Activated T-helper 2 cell treated with anti-CD3 and anti-CD28 coated beads, Interferon-gamma antibody, Interleukin-2, Interleukin-4, amounts not matched to agents 10 μg/mL and 5 μg/mL and 100 μg/mL, durations not matched to agents 14 hours and 24 hours and 36 hours (primary cell): ENCODE measurements at regions not wholly inside any gene's neighbourhood (a gene's known extent, or its start where the extent isn't known, plus 50 kb on each side); places are given as distances from the start of the nearest gene placed in this dataset.

Experiments used
- DNase-seq: peaks from one replicate; pipeline ENCODE4 v3.0.0; 2021; ENCODE audit warnings: low spot score
- H3K27ac Mint-ChIP-seq: one replicate; pipeline ENCODE4 v1.8.0; 2021; ENCODE audit warnings: mixed read lengths
- H3K27me3 Mint-ChIP-seq: one replicate; pipeline ENCODE4 v1.8.0; 2021; ENCODE audit warnings: low read depth, mixed read lengths
- H3K36me3 Mint-ChIP-seq: one replicate; pipeline ENCODE4 v1.8.0; 2021; ENCODE audit warnings: low read depth, mixed read lengths
- H3K4me1 Mint-ChIP-seq: one replicate; pipeline ENCODE4 v1.8.0; 2021; ENCODE audit warnings: low read depth, mixed read lengths
- H3K4me3 Mint-ChIP-seq: one replicate; pipeline ENCODE4 v1.8.0; 2021; ENCODE audit warnings: low read depth, mild to moderate bottlenecking, moderate library complexity, mixed read lengths
- H3K9me3 Mint-ChIP-seq: one replicate; pipeline ENCODE4 v1.8.0; 2021; ENCODE audit warnings: mixed read lengths
- intact Hi-C: fragments of 100-400 bp; cut with micrococcal nuclease; formaldehyde crosslinking; loops from one replicate; pipeline ENCODE4 v1.15.1; 2023

DNA sequence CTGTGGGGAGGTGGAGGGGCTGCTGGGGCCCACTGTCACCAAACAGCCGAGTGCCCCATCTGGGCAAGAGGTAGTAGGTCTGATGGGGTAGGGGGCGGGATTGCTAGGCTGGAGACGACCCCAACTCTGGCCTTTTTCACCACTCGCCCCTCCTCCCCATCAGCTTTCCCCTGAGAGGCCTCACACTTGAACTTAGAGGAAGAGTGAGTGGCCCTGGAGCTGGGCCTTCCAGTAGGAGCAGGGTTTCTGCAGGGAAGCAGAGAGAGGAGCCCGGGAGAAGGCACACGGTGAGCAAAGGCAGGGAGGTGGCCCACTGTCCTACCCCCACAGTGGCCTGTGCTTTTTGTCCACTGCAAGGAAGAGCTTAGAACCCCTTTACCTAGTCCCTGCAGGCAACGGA lies 111.9 kb upstream of the WNT4 start:
- H3K9me3 Mint-ChIP-seq: no peaks in the 10 kb centered on the region
- intact Hi-C loops: no loop called here
- H3K36me3 Mint-ChIP-seq: no peaks in the 10 kb centered on the region
- H3K4me3 Mint-ChIP-seq: no peak overlapping the region
- peaks cover 9% of the 10 kb centered on the region for H3K27me3 Mint-ChIP-seq
- DNase-seq: no peak
- no peaks in the 10 kb centered on the region for H3K4me1 Mint-ChIP-seq
- H3K27ac Mint-ChIP-seq: no peak overlapping the region

DNA sequence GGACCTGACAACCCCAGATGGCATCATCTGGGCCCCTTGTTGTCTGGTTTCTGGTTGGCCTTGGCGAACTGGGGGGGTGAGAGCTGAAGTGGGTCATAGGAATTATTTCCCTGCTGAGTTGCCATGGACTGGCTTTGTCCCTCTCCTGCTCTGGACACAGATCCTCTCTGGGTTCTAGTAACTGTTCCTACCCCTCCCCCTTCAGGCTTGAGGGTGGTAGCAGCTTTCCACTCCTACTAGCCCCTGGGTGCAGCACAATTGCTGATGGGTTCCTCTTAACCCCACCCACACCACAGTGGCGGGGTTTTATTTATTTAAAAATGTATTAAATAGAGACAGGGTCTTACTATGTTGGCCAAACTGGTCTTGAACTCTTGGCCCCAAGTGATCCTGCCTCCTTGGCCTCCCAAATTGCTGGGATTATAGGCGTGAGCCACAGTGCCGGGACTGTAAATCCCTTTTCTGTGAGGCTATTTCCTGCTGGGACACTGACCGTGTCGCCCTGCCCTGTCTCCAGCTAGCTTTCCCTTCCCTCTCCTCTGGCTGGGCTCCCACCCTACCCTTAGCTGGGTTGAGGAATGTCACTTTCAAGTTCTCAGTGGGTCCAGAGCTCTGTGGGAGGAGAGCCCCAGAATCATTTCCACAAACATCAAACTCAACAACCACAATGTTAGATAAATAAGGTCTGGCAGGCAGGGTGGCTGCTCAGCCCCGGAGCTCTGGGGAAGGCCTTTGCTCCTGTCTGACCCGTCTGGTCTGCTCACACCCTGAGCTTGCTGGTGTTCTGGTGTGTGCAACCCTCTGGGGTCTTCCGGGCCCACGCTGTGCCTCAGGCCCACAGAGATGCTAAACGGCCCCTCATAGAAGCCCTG lies 112.7 kb upstream of the WNT4 start:
- Mint-ChIP-seq H3K36me3 (no peaks in the 10 kb centered on the region), H3K9me3 (no peaks in the 10 kb centered on the region), H3K4me1 (no peaks in the 10 kb centered on the region), H3K27ac (no peak overlapping the region), H3K4me3 (no peak overlapping the region), H3K27me3 (peaks cover 6% of the 10 kb centered on the region)
- no peak for DNase-seq
- intact Hi-C loops: no loop called here

DNA sequence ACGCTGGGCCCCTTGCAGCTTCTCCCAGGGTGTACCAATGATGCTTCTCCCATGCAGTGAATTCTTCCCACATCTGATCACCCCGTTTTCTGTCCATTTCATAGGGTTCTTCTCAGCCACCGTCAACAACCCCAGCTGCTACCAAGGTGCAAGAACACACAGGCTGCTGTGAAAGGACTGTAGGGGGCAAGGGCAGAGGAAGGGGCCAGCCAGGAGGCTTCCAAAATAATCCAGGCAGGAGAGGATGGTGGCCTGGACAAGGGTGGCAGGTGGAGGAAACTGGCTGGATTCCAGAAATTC lies 113.3 kb upstream of the WNT4 start:
- Mint-ChIP-seq H3K27ac (no peak overlapping the region), H3K4me3 (no peak overlapping the region), H3K27me3 (peaks cover 6% of the 10 kb centered on the region), H3K36me3 (no peaks in the 10 kb centered on the region), H3K9me3 (no peaks in the 10 kb centered on the region), H3K4me1 (no peaks in the 10 kb centered on the region)
- no peak for DNase-seq
- intact Hi-C loops: no loop called here

GRCh38 chr1:22257290-22258275 lies 114.7 kb upstream of the WNT4 start:
- H3K27ac Mint-ChIP-seq: no peak overlapping the region
- H3K4me3 Mint-ChIP-seq: no peak overlapping the region
- no peaks in the 10 kb centered on the region for H3K36me3 Mint-ChIP-seq
- H3K4me1 Mint-ChIP-seq: no peaks in the 10 kb centered on the region
- H3K9me3 Mint-ChIP-seq: no peaks in the 10 kb centered on the region
- peaks cover 5% of the 10 kb centered on the region for H3K27me3 Mint-ChIP-seq
- intact Hi-C loops: no loop called here
- no peak for DNase-seq

DNA sequence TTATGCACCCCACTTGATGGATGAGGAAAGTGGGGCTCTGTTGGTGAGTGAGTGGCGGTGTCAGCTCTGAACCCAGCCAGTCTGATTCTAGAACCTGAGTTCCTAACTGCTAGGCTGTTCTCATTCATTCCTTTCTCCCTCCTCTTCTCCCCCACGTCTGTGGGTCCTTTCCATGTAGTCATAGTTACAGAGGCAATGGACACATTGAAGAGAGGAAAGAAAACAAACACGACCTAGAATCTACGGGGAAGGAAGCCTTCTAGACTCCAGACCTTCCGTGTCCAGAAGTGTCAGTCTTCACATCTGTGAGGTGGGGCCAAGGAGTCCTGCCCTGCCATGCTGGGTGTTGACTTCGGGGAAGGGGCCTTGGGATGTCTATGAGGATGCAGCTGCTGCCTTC lies 115.8 kb upstream of the WNT4 start:
- Mint-ChIP-seq H3K4me1 (no peaks in the 10 kb centered on the region), H3K9me3 (no peaks in the 10 kb centered on the region), H3K4me3 (no peak overlapping the region), H3K27ac (no peak overlapping the region), H3K36me3 (no peaks in the 10 kb centered on the region), H3K27me3 (no peaks in the 10 kb centered on the region)
- DNase-seq: no peak
- intact Hi-C loops: no loop called here

GRCh38 chr1:22259551-22260282 lies 116.8 kb upstream of the WNT4 start:
- H3K9me3 Mint-ChIP-seq: no peaks in the 10 kb centered on the region
- intact Hi-C loops: no loop called here
- no peaks in the 10 kb centered on the region for H3K27me3 Mint-ChIP-seq
- no peaks in the 10 kb centered on the region for H3K4me1 Mint-ChIP-seq
- no peaks in the 10 kb centered on the region for H3K36me3 Mint-ChIP-seq
- no peak overlapping the region for H3K4me3 Mint-ChIP-seq
- no peak for DNase-seq
- H3K27ac Mint-ChIP-seq: no peak overlapping the region

DNA sequence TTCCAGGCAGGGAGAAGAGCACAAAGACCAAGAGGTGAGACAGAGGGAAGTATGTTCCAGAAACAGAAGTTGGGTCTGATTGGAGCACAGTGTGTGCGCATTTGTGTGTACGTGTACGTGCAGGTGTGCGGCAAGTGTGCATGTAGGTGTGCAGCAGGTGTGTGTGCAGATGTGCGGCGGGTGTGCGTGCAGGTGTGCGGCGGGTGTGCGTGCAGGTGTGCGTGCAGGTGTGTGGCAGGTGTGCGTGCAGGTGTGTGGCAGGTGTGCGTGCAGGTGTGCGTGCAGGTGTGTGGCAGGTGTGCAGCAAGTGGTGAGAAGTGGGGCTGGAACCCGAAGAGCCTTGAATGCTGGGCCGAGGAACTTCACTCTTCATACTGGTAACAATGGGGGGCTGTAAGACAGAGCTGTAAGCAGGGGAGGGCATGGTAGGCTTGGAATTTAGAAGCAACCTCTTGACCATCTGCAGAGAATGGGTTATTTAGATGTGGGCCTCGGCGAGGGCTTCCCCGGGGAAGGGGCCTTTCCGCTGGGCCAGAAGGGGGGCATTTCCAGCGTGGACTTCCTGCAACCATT lies 118.0 kb upstream of the WNT4 start:
- no peak for DNase-seq
- H3K27ac Mint-ChIP-seq: no peak overlapping the region
- intact Hi-C loops: no loop called here
- no peaks in the 10 kb centered on the region for H3K4me1 Mint-ChIP-seq
- no peaks in the 10 kb centered on the region for H3K9me3 Mint-ChIP-seq
- H3K36me3 Mint-ChIP-seq: no peaks in the 10 kb centered on the region
- no peaks in the 10 kb centered on the region for H3K27me3 Mint-ChIP-seq
- no peak overlapping the region for H3K4me3 Mint-ChIP-seq

GRCh38 chr1:22261580-22261979 lies 118.7 kb upstream of the WNT4 start:
- no peaks in the 10 kb centered on the region for H3K27me3 Mint-ChIP-seq
- H3K36me3 Mint-ChIP-seq: no peaks in the 10 kb centered on the region
- H3K27ac Mint-ChIP-seq: no peak overlapping the region
- H3K4me3 Mint-ChIP-seq: no peak overlapping the region
- H3K4me1 Mint-ChIP-seq: no peaks in the 10 kb centered on the region
- no peaks in the 10 kb centered on the region for H3K9me3 Mint-ChIP-seq
- DNase-seq: no peak
- intact Hi-C loops: no loop called here

DNA sequence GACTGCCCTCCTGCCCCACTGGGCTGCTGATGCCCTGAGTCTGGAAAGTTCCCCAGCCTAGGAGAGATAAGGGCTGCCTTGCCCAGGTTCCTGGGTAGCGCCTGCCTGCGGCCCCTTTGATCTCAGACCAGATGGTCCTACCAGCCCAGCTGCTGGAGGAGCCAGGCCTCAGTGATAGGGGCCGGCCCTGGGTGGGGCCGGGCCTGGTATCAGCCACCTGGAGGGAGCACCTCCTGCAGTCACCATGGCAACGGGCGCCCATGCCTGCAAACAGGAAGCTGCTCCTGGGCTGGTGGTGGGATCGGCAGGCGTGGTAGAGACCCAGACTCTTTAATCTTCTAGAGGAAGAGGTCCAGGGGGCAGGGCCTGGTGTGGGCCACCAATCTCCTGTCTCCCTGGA lies 119.7 kb upstream of the WNT4 start:
- Mint-ChIP-seq H3K27ac (no peak overlapping the region), H3K27me3 (no peaks in the 10 kb centered on the region), H3K4me3 (no peak overlapping the region), H3K4me1 (no peaks in the 10 kb centered on the region), H3K36me3 (no peaks in the 10 kb centered on the region), H3K9me3 (no peaks in the 10 kb centered on the region)
- no peak for DNase-seq
- intact Hi-C loops: no loop called here

DNA sequence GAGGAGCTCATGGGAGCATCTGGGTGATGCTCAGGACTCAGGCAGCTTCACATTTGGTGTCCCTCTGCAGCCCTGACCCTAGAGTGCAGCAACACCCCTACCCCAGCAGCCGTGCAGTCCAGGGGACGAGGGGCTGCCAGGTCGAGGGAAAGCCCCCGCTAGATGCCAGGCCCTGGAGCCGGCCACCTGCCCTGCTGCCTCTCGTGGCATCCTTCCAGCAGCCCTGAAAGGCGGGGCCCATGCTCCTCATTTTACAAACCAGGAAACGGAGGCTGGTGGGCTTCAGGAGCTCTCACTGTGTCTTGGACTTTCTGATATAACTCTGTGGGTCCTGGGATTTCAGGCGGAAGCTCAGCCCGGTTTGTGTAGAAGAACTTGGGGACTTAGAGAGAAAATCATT lies 120.5 kb upstream of the WNT4 start:
- intact Hi-C loops: no loop called here
- Mint-ChIP-seq H3K36me3 (no peaks in the 10 kb centered on the region), H3K9me3 (no peaks in the 10 kb centered on the region), H3K4me3 (no peak overlapping the region), H3K27ac (no peak overlapping the region), H3K27me3 (no peaks in the 10 kb centered on the region), H3K4me1 (no peaks in the 10 kb centered on the region)
- DNase-seq: no peak

DNA sequence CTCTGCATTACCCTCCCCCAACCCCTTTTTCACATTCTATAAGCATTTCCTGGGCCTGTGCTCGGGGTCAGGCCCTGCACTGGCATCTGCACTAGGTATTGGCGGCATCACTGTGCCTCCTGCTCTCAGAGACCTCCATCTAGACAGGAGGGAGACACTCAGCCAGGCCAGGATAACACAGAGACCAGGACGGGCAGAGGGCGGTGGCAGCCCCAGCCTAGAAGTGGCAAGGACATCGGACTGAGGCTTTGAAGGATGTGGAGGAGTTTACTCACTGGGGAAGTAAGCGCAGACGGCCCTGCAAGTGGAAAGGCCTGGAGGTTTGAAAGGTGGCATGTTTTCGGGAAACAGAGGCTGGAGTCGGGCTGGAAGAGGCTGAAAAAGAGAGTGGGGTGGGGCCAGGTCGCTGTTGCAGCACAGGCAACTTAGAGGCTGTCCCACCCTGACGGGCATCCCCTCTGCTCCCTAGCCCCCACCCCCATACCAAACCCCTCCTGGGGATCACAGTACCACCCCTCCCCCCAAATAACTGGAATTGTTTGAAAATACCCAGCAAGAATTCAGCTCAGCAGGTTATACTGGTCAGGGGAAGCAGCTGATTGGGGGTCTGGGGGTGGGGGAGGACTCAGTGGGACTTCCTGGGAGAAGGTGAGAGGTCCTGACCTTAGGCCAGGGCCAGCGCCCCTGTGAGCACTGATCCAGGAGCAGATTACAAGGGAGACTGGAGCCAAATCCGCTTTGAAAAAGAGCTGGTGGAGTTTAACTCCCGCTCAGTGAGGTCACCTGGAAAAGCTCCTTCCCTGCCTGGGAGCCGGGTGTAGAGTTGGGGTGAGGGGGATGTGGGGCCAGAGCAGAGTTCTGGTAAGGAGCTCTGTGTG lies 121.8 kb upstream of the WNT4 start:
- Mint-ChIP-seq H3K4me1 (no peaks in the 10 kb centered on the region), H3K36me3 (no peaks in the 10 kb centered on the region), H3K4me3 (no peak overlapping the region), H3K27me3 (no peaks in the 10 kb centered on the region), H3K9me3 (no peaks in the 10 kb centered on the region), H3K27ac (no peak overlapping the region)
- no peak for DNase-seq
- intact Hi-C loops: no loop called here

DNA sequence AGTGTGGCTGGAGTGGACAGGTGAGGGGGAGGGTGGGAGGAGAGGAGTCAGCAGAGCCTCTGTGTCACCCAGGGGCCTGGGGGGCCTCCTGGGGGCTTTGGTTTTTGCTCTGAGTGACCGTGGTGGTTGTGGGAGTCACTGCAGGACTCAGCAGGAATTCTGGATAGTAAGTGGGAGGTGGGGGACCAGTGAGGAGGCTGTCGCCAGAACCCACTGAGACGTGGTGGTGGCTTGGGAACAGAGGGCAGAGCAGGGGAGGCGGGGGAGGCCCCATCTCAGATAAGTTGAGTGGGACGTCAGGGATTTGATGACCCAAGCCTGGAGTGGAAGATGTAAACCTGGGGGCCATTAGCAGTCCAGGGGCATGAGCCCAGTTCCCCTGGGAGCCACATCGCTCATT lies 123.2 kb upstream of the WNT4 start:
- no peaks in the 10 kb centered on the region for H3K4me1 Mint-ChIP-seq
- no peak overlapping the region for H3K4me3 Mint-ChIP-seq
- H3K27ac Mint-ChIP-seq: no peak overlapping the region
- no peak for DNase-seq
- H3K36me3 Mint-ChIP-seq: no peaks in the 10 kb centered on the region
- intact Hi-C loops: no loop called here
- H3K9me3 Mint-ChIP-seq: no peaks in the 10 kb centered on the region
- no peaks in the 10 kb centered on the region for H3K27me3 Mint-ChIP-seq
